SK-N-SH (cell line): ENCODE measurements at regions not wholly inside any gene's neighbourhood (a gene's known extent, or its start where the extent isn't known, plus 50 kb on each side); places are given as distances from the start of the nearest gene placed in this dataset.

ENCODE experiments used
- CTCF ChIA-PET: fragments of 300-600, 350-600 bp; formaldehyde crosslinking; extraction: SDS; loops from one replicate; lab custom pipeline; 2021; lab: Yijun Ruan, JAX
- POLR2A ChIA-PET: fragments of 350-600 bp; sonication (Branson Sonifier 250); formaldehyde crosslinking; extraction: SDS; loops from one replicate; lab custom pipeline; 2020; ENCODE audit warnings: antibody characterized with exemption, inconsistent platforms; lab: Yijun Ruan, JAX
- DNase-seq: peaks from one replicate; pipeline ENCODE4 v3.0.0; 2012
- H2AFZ ChIP-seq: fragments of 200-600 bp; sonication (generic); 2 replicates; pipeline ENCODE4 v1.8.1; 2016; ENCODE audit warnings: antibody characterized with exemption, mild to moderate bottlenecking, low read depth
- H3F3A ChIP-seq: fragments of 200-600 bp; sonication (generic); replicated peaks from 2 replicates; pipeline ENCODE3; 2016; ENCODE audit warnings: antibody characterized with exemption, mild to moderate bottlenecking; ENCODE audit not compliant: insufficient read depth
- H3K27ac ChIP-seq, 2 experiments: fragments of 200-500 bp in 1 of 2; fragments of 200-600 bp in 1 of 2; sonication (Bioruptor generic) in 1 of 2; sonication (generic), shearing (Covaris generic) in 1 of 2; 2 replicates each; pipeline versions ENCODE4 v1.5.1 to v1.6.1; 2014 to 2016; ENCODE audit warnings: low read depth in 2 of 2, inconsistent platforms in 1 of 2, low read length in 1 of 2, mild to moderate bottlenecking in 1 of 2, mixed read lengths in 1 of 2
- H3K27me3 ChIP-seq: fragments of 200-600 bp; sonication (generic), shearing (Covaris generic); 2 replicates; pipeline ENCODE4 v1.6.1; 2016; ENCODE audit warnings: mixed run types; ENCODE audit not compliant: insufficient read depth
- H3K36me3 ChIP-seq, 2 experiments: fragments of 200-500 bp in 1 of 2; fragments of 200-600 bp in 1 of 2; sonication (Bioruptor generic) in 1 of 2; sonication (generic) in 1 of 2; replicated peaks in 1 of 2; 2 replicates each; pipeline versions ENCODE3 to v1.5.1; 2014 to 2016; ENCODE audit warnings: low read length in 1 of 2, mild to moderate bottlenecking in 1 of 2; ENCODE audit not compliant: insufficient read depth in 2 of 2, control insufficient read depth in 1 of 2
- H3K4me1 ChIP-seq, 2 experiments: fragments of 200-500 bp in 1 of 2; fragments of 200-600 bp in 1 of 2; sonication (Bioruptor generic) in 1 of 2; sonication (generic), shearing (Covaris generic) in 1 of 2; 2 replicates each; pipeline versions ENCODE4 v1.5.1 to v1.6.1; 2014 to 2016; ENCODE audit warnings: low read depth in 1 of 2, low read length in 1 of 2, mixed run types in 1 of 2; ENCODE audit not compliant: insufficient read depth in 2 of 2, control insufficient read depth in 1 of 2
- H3K4me2 ChIP-seq: fragments of 200-600 bp; sonication (generic), shearing (Covaris generic); 2 replicates; pipeline ENCODE4 v1.6.1; 2017; ENCODE audit warnings: mixed run types
- H3K4me3 ChIP-seq, 2 experiments: fragments of 200-500 bp in 1 of 2; fragments of 200-600 bp in 1 of 2; sonication (Bioruptor generic) in 1 of 2; sonication (generic), shearing (Covaris generic) in 1 of 2; 2 replicates each; pipeline versions ENCODE4 v1.5.1 to v1.8.1; 2014 to 2016; ENCODE audit warnings: low read depth in 2 of 2, inconsistent platforms in 1 of 2, low read length in 1 of 2, mild to moderate bottlenecking in 1 of 2, mixed read lengths in 1 of 2, moderate library complexity in 1 of 2
- H3K79me2 ChIP-seq: fragments of 200-600 bp; sonication (generic); 2 replicates; pipeline ENCODE4 v1.8.1; 2017; ENCODE audit warnings: mild to moderate bottlenecking; ENCODE audit not compliant: insufficient read depth
- H3K9ac ChIP-seq: fragments of 200-600 bp; sonication (generic); 2 replicates; pipeline ENCODE4 v1.6.1; 2017; ENCODE audit warnings: mixed run types
- H3K9me2 ChIP-seq: fragments of 200-600 bp; sonication (generic); 2 replicates; pipeline ENCODE4 v1.6.1; 2017; ENCODE audit warnings: mixed run types
- H3K9me3 ChIP-seq: fragments of 200-600 bp; sonication (generic); 2 replicates; pipeline ENCODE4 v1.6.1; 2017; ENCODE audit warnings: mixed run types, mild to moderate bottlenecking, moderate library complexity
- H4K20me1 ChIP-seq: fragments of 200-600 bp; sonication (generic); 2 replicates; pipeline ENCODE4 v1.6.1; 2017; ENCODE audit warnings: mild to moderate bottlenecking, mixed run types; ENCODE audit not compliant: insufficient read depth
- EP300 ChIP-seq, 2 experiments: IDR thresholded peaks; 2 replicates each; pipeline versions ENCODE4 v1.4.0 to v1.6.1; 2012; ENCODE audit warnings: borderline replicate concordance in 1 of 2, low read depth in 1 of 2, low read length in 1 of 2
- GATA2 ChIP-seq: sonication (generic); formaldehyde crosslinking; IDR thresholded peaks from 2 replicates; pipeline ENCODE4 v1.5.0; 2020; ENCODE audit warnings: mild to moderate bottlenecking, missing genetic modification reagents
- WGBS: methylation state at CpG from one replicate; pipeline ENCODE4 v1.1.6; 2017; ENCODE audit warnings: low lambda C conversion rate; 5-methylcytosine and 5-hydroxymethylcytosine counted together
- TF ChIP-seq, protein P1 (sequence below): IDR thresholded peaks from 2 replicates; pipeline ENCODE4 v1.4.0; 2012; ENCODE audit warnings: low read depth, borderline replicate concordance

DNA sequence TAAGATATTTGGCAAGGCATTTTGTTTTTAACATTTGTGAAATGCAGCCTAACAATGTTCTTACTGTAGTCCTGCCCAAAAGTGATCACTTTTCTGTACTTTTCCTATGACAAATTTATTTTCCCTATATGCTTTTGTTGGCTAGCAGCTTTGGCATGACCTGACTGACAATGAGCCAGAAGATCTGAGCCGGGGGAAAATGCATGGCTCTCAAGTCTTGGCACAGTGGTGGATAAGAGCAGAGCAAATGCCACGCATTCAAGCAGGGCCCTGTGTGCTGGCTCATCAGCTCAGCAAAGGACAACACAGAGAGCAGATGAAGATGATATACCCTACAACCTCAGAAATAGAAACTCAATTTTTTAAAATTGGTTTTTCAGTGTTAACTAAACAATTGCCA is 187.3 kb downstream of the ANAPC10 start:
- no peaks in the 10 kb centered on the region for H3F3A ChIP-seq
- 66% methylated on average over 2 of the region's 2 CpGs for WGBS
- H3K4me1 ChIP-seq: no peaks in the 10 kb centered on the region
- H3K36me3 ChIP-seq: no peaks in the 10 kb centered on the region
- H3K9ac ChIP-seq: no peak overlapping the region
- H3K9me3 ChIP-seq: no peaks in the 10 kb centered on the region
- H3K9me2 ChIP-seq: no peaks in the 10 kb centered on the region
- no peak overlapping the region for H3K27ac ChIP-seq
- DNase-seq: no peak
- TF ChIP-seq, protein P1, sequence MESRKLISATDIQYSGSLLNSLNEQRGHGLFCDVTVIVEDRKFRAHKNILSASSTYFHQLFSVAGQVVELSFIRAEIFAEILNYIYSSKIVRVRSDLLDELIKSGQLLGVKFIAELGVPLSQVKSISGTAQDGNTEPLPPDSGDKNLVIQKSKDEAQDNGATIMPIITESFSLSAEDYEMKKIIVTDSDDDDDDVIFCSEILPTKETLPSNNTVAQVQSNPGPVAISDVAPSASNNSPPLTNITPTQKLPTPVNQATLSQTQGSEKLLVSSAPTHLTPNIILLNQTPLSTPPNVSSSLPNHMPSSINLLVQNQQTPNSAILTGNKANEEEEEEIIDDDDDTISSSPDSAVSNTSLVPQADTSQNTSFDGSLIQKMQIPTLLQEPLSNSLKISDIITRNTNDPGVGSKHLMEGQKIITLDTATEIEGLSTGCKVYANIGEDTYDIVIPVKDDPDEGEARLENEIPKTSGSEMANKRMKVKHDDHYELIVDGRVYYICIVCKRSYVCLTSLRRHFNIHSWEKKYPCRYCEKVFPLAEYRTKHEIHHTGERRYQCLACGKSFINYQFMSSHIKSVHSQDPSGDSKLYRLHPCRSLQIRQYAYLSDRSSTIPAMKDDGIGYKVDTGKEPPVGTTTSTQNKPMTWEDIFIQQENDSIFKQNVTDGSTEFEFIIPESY: no peak
- TF ChIP-seq GATA2 (no peak), EP300 (IDR thresholded peaks at IDR 0.05; ENCODE audit: borderline replicate concordance in 1 of 2, low read depth in 1 of 2, low read length in 1 of 2) (no peak)
- POLR2A ChIA-PET: no interaction called here
- no peaks in the 10 kb centered on the region for H3K27me3 ChIP-seq
- CTCF ChIA-PET: no interaction called here
- H3K79me2 ChIP-seq: no peaks in the 10 kb centered on the region
- H2AFZ ChIP-seq: no peak overlapping the region
- H4K20me1 ChIP-seq: no peaks in the 10 kb centered on the region
- no peak overlapping the region for H3K4me2 ChIP-seq
- no peak overlapping the region for H3K4me3 ChIP-seq
